ENCODE measurements at regions not wholly inside any gene's neighbourhood (a gene's known extent, or its start where the extent isn't known, plus 50 kb on each side); places are given as distances from the start of the nearest gene placed in this dataset.

- CTCF ChIA-PET: no interaction called here
- no peaks in the 10 kb centered on the region for H3K27me3 ChIP-seq (replicated peaks in 1 of 4; ENCODE audit: control extremely low read depth in 1 of 4, control insufficient read depth in 3 of 4, insufficient read depth in 4 of 4, low read length in 3 of 4)
These were observed 724.0 kb upstream of the TMEM132C start for GRCh38 chr12:127542931-127543330.

More at GRCh38 chr12:127542931-127543330, 724.0 kb upstream of the TMEM132C start:
- H2AFZ ChIP-seq (ENCODE audit: insufficient read depth, low read depth, low read length, poor library complexity, severe bottlenecking): no peak overlapping the region
- no peaks in the 10 kb centered on the region for H3K9me3 ChIP-seq (ENCODE audit: control extremely low read depth in 1 of 3, control insufficient read depth in 2 of 3, insufficient read depth in 1 of 3, low read length in 2 of 3)
- no peaks in the 10 kb centered on the region for H3K4me1 ChIP-seq (ENCODE audit: control insufficient read depth in 2 of 2, insufficient read depth in 2 of 2, low read length in 2 of 2)
- H3K4me2 ChIP-seq (replicated peaks; ENCODE audit: low read depth, low read length, poor library complexity, severe bottlenecking): no peak overlapping the region
- POLR2A ChIA-PET: no interaction called here
- intact Hi-C loops (cut with micrococcal nuclease): no loop called here
- no peak for TF ChIP-seq CTCF (IDR thresholded peaks at IDR 0.05)
- no peak for TF ChIP-seq EZH2 (IDR thresholded peaks at IDR 0.05; ENCODE audit: borderline replicate concordance, insufficient read depth, low read depth, low read length, poor library complexity, severe bottlenecking)
- H3K79me2 ChIP-seq (ENCODE audit: control insufficient read depth, insufficient read depth, low read length): no peaks in the 10 kb centered on the region
- H3K27ac ChIP-seq (ENCODE audit: low read length in 2 of 2): no peak overlapping the region
- H3K4me3 ChIP-seq (ENCODE audit: control extremely low read depth in 1 of 5, extremely low read depth in 1 of 5, insufficient read depth in 1 of 5, low read depth in 2 of 5, low read length in 4 of 5): no peak overlapping the region
- no peaks in the 10 kb centered on the region for H3K4me1 Mint-ChIP-seq
- no peaks in the 10 kb centered on the region for H3K36me3 ChIP-seq (replicated peaks in 1 of 2; ENCODE audit: control extremely low read depth in 1 of 2, control insufficient read depth in 1 of 2, extremely low read depth in 1 of 2, insufficient read depth in 2 of 2, low read length in 1 of 2)
- peaks cover 2% of the 10 kb centered on the region for H3K9me3 Mint-ChIP-seq (ENCODE audit: insufficient read depth)
- no peak overlapping the region for H3K9ac ChIP-seq (ENCODE audit: low read length)
- no peak overlapping the region for H3K4me3 Mint-ChIP-seq
- 92% methylated on average over 2 of the region's 3 CpGs for WGBS (ENCODE audit: insufficient coverage)
- no peak for DNase-seq
- H3K27me3 Mint-ChIP-seq: no peaks in the 10 kb centered on the region
- no peaks in the 10 kb centered on the region for H4K20me1 ChIP-seq (ENCODE audit: control insufficient read depth, insufficient read depth, low read length, poor library complexity, severe bottlenecking)
- ATAC-seq (ENCODE audit: low read depth): no peak
- H3K27ac Mint-ChIP-seq: no peak overlapping the region

Data from B cell (primary cell).